Endothelial cell of umbilical vein (primary cell): ENCODE measurements at regions not wholly inside any gene's neighbourhood (a gene's known extent, or its start where the extent isn't known, plus 50 kb on each side); places are given as distances from the start of the nearest gene placed in this dataset.

Experiments
- CTCF ChIP-seq, 2 donors: IDR thresholded peaks; 1 replicate in 1 of 2; 2 replicates in 1 of 2; pipeline ENCODE4 v1.5.1; 2011; ENCODE audit warnings: low read length in 2 of 2, mild to moderate bottlenecking in 2 of 2, moderate library complexity in 2 of 2, control low read depth in 1 of 2, inconsistent platforms in 1 of 2, low read depth in 1 of 2; ENCODE audit not compliant: insufficient read depth in 1 of 2; ENCODE audit errors: extremely low read depth in 1 of 2
- EZH2 ChIP-seq: IDR thresholded peaks from 2 replicates; pipeline ENCODE4 v1.6.1; 2012; ENCODE audit warnings: borderline replicate concordance, low read depth, mild to moderate bottlenecking, moderate library complexity, low read length, inconsistent platforms; ENCODE audit not compliant: severe bottlenecking
- JUN ChIP-seq: IDR thresholded peaks from 2 replicates; pipeline ENCODE4 v1.6.1; 2011; ENCODE audit warnings: borderline replicate concordance, low read depth; ENCODE audit not compliant: insufficient read length, insufficient read depth
- POLR2AphosphoS5 ChIP-seq: IDR thresholded peaks from 2 replicates; pipeline ENCODE4 v1.6.1; 2012; ENCODE audit warnings: low read depth, mild to moderate bottlenecking, control low read depth, low read length, moderate library complexity; ENCODE audit not compliant: insufficient read depth

GRCh38 chr2:222088561-222088960 lies 210.2 kb downstream of the PAX3 start:
- TF ChIP-seq CTCF (IDR thresholded peaks at IDR 0.05; ENCODE audit: extremely low read depth in 1 of 2, insufficient read depth in 1 of 2, low read depth in 1 of 2, low read length in 2 of 2) (no peak), POLR2AphosphoS5 (no peak), JUN (no peak), EZH2 (no peak)
